CD14-positive monocyte (primary cell): ENCODE measurements at regions not wholly inside any gene's neighbourhood (a gene's known extent, or its start where the extent isn't known, plus 50 kb on each side); places are given as distances from the start of the nearest gene placed in this dataset.

Source experiments
- DNase-seq, 3 donors: peaks; one replicate each; pipeline ENCODE4 v3.0.0-alpha.2; 2011 to 2022
- H2AFZ ChIP-seq: 2 replicates; pipeline ENCODE4 v1.6.0; 2012; ENCODE audit warnings: mild to moderate bottlenecking, low read depth, low read length, inconsistent platforms; ENCODE audit not compliant: insufficient read depth, poor library complexity, severe bottlenecking
- H3K27ac ChIP-seq, 2 donors: 1 replicate in 1 of 2; 2 replicates in 1 of 2; pipeline ENCODE4 v1.5.1; 2012 to 2013; ENCODE audit warnings: low read length in 2 of 2, control low read depth in 1 of 2, inconsistent platforms in 1 of 2, low read depth in 1 of 2, mild to moderate bottlenecking in 1 of 2
- H3K27me3 ChIP-seq, 2 donors: one replicate each; pipeline versions ENCODE4 v1.6.0 to v1.6.1; 2011 to 2013; ENCODE audit warnings: low read length in 2 of 2; ENCODE audit not compliant: control insufficient read depth in 2 of 2, insufficient read depth in 2 of 2
- H3K36me3 ChIP-seq, 2 donors: replicated peaks in 1 of 2; 1 replicate in 1 of 2; 2 replicates in 1 of 2; pipeline versions ENCODE4 v1.5.1 to v1.6.1; 2012 to 2013; ENCODE audit warnings: low read length in 2 of 2, control low read depth in 1 of 2, inconsistent platforms in 1 of 2, mild to moderate bottlenecking in 1 of 2; ENCODE audit not compliant: insufficient read depth in 2 of 2, control insufficient read depth in 1 of 2
- H3K4me1 ChIP-seq, 2 donors: 1 replicate in 1 of 2; 2 replicates in 1 of 2; pipeline versions ENCODE4 v1.5.1 to v1.6.1; 2012 to 2013; ENCODE audit warnings: low read length in 2 of 2, control low read depth in 1 of 2, inconsistent platforms in 1 of 2, mild to moderate bottlenecking in 1 of 2, moderate library complexity in 1 of 2; ENCODE audit not compliant: insufficient read depth in 2 of 2, control insufficient read depth in 1 of 2
- H3K4me2 ChIP-seq: replicated peaks from 2 replicates; pipeline ENCODE3; 2012; ENCODE audit warnings: low read length, moderate library complexity, mild to moderate bottlenecking; ENCODE audit not compliant: poor library complexity, severe bottlenecking; ENCODE audit errors: extremely low read depth
- H3K4me3 ChIP-seq, 3 experiments: fragments of 200-600 bp in 1 of 3; sonication (generic) in 1 of 3; replicated peaks in 1 of 3; 1 replicate in 2 of 3; 2 replicates in 1 of 3; pipeline ENCODE4 v1.5.1; 2011 to 2013; ENCODE audit warnings: low read length in 3 of 3, mild to moderate bottlenecking in 3 of 3, control low read depth in 2 of 3, low read depth in 2 of 3, inconsistent platforms in 1 of 3, moderate library complexity in 1 of 3
- H3K79me2 ChIP-seq: 2 replicates; pipeline ENCODE4 v1.6.0; 2012; ENCODE audit warnings: mild to moderate bottlenecking, control low read depth, inconsistent platforms, low read length, moderate library complexity; ENCODE audit not compliant: insufficient read depth
- H3K9ac ChIP-seq: 2 replicates; pipeline ENCODE4 v1.6.0; 2017; ENCODE audit warnings: low read length, mild to moderate bottlenecking; ENCODE audit not compliant: insufficient read depth, poor library complexity, severe bottlenecking
- H3K9me3 ChIP-seq, 2 donors: replicated peaks in 1 of 2; 1 replicate in 1 of 2; 2 replicates in 1 of 2; pipeline versions ENCODE4 v1.5.1 to v1.6.1; 2012 to 2013; ENCODE audit warnings: low read length in 2 of 2, control low read depth in 1 of 2; ENCODE audit not compliant: control insufficient read depth in 1 of 2, insufficient read depth in 1 of 2
- H4K20me1 ChIP-seq: 2 replicates; pipeline ENCODE4 v1.6.0; 2012; ENCODE audit warnings: mild to moderate bottlenecking, low read length, control low read depth, moderate library complexity; ENCODE audit not compliant: insufficient read depth
- H3K27ac Mint-ChIP-seq, 7 donors: one replicate each; pipeline ENCODE4 v1.8.0; 2020; ENCODE audit warnings: mild to moderate bottlenecking in 7 of 7, mixed read lengths in 7 of 7, moderate library complexity in 6 of 7, inconsistent platforms in 2 of 7
- H3K27me3 Mint-ChIP-seq, 3 donors: one replicate each; pipeline ENCODE4 v1.8.0; 2021 to 2022; ENCODE audit warnings: low read depth in 3 of 3, mild to moderate bottlenecking in 3 of 3, mixed read lengths in 3 of 3, moderate library complexity in 3 of 3, inconsistent platforms in 1 of 3
- H3K36me3 Mint-ChIP-seq, 2 donors: one replicate each; pipeline ENCODE4 v1.8.0; 2020; ENCODE audit warnings: mixed read lengths in 2 of 2, inconsistent platforms in 1 of 2, mild to moderate bottlenecking in 1 of 2
- H3K4me1 Mint-ChIP-seq: one replicate; pipeline ENCODE4 v1.8.0; 2020; ENCODE audit warnings: mild to moderate bottlenecking, mixed read lengths
- H3K4me3 Mint-ChIP-seq, 2 donors: one replicate each; pipeline ENCODE4 v1.8.0; 2020; ENCODE audit warnings: mild to moderate bottlenecking in 2 of 2, mixed read lengths in 2 of 2, moderate library complexity in 1 of 2
- H3K9me3 Mint-ChIP-seq, 7 donors: one replicate each; pipeline ENCODE4 v1.8.0; 2020 to 2022; ENCODE audit warnings: mixed read lengths in 7 of 7, mild to moderate bottlenecking in 6 of 7, moderate library complexity in 6 of 7, inconsistent platforms in 2 of 7
- CTCF ChIP-seq: fragments of 200-600 bp; IDR thresholded peaks from one replicate; pipeline ENCODE4 v1.8.0; 2022; ENCODE audit warnings: antibody characterized with exemption, mild to moderate bottlenecking
- WGBS: methylation state at CpG from one replicate; pipeline ENCODE4 v1.1.5; 2013; ENCODE audit warnings: missing lambda C conversion rate; ENCODE audit not compliant: insufficient coverage; 5-methylcytosine and 5-hydroxymethylcytosine counted together
- intact Hi-C, 2 donors: fragments of 100-400 bp; cut with micrococcal nuclease; formaldehyde crosslinking; loops; one replicate each; pipeline versions ENCODE4 v1.15.0 to v1.15.1; 2023

GRCh38 chr11:100545556-100545955 lies 141.5 kb upstream of the ARHGAP42 start:
- no peak overlapping the region for H3K9ac ChIP-seq
- WGBS: no CpG with 5 or more reads among the region's 2 CpGs
- intact Hi-C loops: no loop called here

GRCh38 chr11:100545970-100546369 lies 141.1 kb upstream of the ARHGAP42 start:
- H3K27ac Mint-ChIP-seq: no peak overlapping the region
- Histone ChIP-seq H3K79me2 (no peaks in the 10 kb centered on the region), H3K9me3 (no peaks in the 10 kb centered on the region), H2AFZ (no peak overlapping the region), H3K4me2 (no peak overlapping the region), H3K4me3 (no peak overlapping the region), H4K20me1 (no peaks in the 10 kb centered on the region), H3K27me3 (no peaks in the 10 kb centered on the region), H3K9ac (no peak overlapping the region), H3K27ac (no peak overlapping the region), H3K4me1 (no peaks in the 10 kb centered on the region), H3K36me3 (no peaks in the 10 kb centered on the region)
- peaks cover 0 to 3% (median 0%) of the 10 kb centered on the region in 3 donors for H3K27me3 Mint-ChIP-seq
- WGBS: 93% methylated on average over 1 of the region's 1 CpG
- H3K36me3 Mint-ChIP-seq: no peaks in the 10 kb centered on the region
- peaks cover 0 to 2% (median 0%) of the 10 kb centered on the region in 7 donors for H3K9me3 Mint-ChIP-seq
- no peak for TF ChIP-seq CTCF
- H3K4me3 Mint-ChIP-seq: no peak overlapping the region
- no peaks in the 10 kb centered on the region for H3K4me1 Mint-ChIP-seq
- DNase-seq: no peak
- intact Hi-C loops: no loop called here

More at GRCh38 chr11:100545556-100545955, 141.5 kb upstream of the ARHGAP42 start:
- no peaks in the 10 kb centered on the region for H3K27me3 ChIP-seq
- H3K9me3 ChIP-seq: no peaks in the 10 kb centered on the region
- H3K4me1 ChIP-seq: no peaks in the 10 kb centered on the region
- no peaks in the 10 kb centered on the region for H4K20me1 ChIP-seq
- no peaks in the 10 kb centered on the region for H3K36me3 ChIP-seq
- H3K9me3 Mint-ChIP-seq: peaks cover 0 to 2% (median 0%) of the 10 kb centered on the region in 7 donors
- H3K4me3 Mint-ChIP-seq: no peak overlapping the region
- no peak overlapping the region for H3K27ac ChIP-seq
- no peaks in the 10 kb centered on the region for H3K79me2 ChIP-seq
- peaks cover 0 to 3% (median 0%) of the 10 kb centered on the region in 3 donors for H3K27me3 Mint-ChIP-seq
- H3K4me3 ChIP-seq: no peak overlapping the region
- TF ChIP-seq CTCF: no peak
- H3K4me1 Mint-ChIP-seq: no peaks in the 10 kb centered on the region
- no peak overlapping the region for H2AFZ ChIP-seq
- no peak overlapping the region for H3K27ac Mint-ChIP-seq
- DNase-seq: no peak
- no peaks in the 10 kb centered on the region for H3K36me3 Mint-ChIP-seq
- no peak overlapping the region for H3K4me2 ChIP-seq
